HG03432 (cell line): ENCODE measurements at regions not wholly inside any gene's neighbourhood (a gene's known extent, or its start where the extent isn't known, plus 50 kb on each side); places are given as distances from the start of the nearest gene placed in this dataset.
"Not testable (repeated sequence)": the region's sequence is repeated elsewhere in the genome, so short reads cannot be mapped to it uniquely, and the experiment has no call there.

Source experiments
- ATAC-seq: cut with Tn5 transposase; IDR thresholded peaks from one replicate; pipeline ENCODE4 v1.9.1; 2021; ENCODE audit warnings: mild to moderate bottlenecking, moderate library complexity; ENCODE audit not compliant: unreplicated experiment

GRCh38 chr1:157270705-157271274 lies 132.6 kb upstream of the ETV3 start:
- ATAC-seq: no peak

GRCh38 chr1:157269656-157270375 lies 131.6 kb upstream of the ETV3 start:
- peak; percentile 81 for ATAC-seq

GRCh38 chr1:157262891-157263290 lies 124.7 kb upstream of the ETV3 start:
- ATAC-seq: no peak

- no peak for ATAC-seq
Observed at GRCh38 chr1:157262422-157262821, 124.2 kb upstream of the ETV3 start.

- not testable (repeated sequence) for ATAC-seq
Observed at GRCh38 chr1:157255891-157256290, 117.7 kb upstream of the ETV3 start.

GRCh38 chr1:157254183-157254582 lies 116.0 kb upstream of the ETV3 start:
- not testable (repeated sequence) for ATAC-seq

GRCh38 chr1:157252473-157252872 lies 114.3 kb upstream of the ETV3 start:
- ATAC-seq: no peak

GRCh38 chr1:157249739-157250138 lies 111.5 kb upstream of the ETV3 start:
- peak; percentile 6 for ATAC-seq

- ATAC-seq: peak; percentile 76
Observed at GRCh38 chr1:157249326-157249725, 111.1 kb upstream of the ETV3 start.

GRCh38 chr1:157247764-157248049 lies 109.5 kb upstream of the ETV3 start:
- ATAC-seq: not testable (repeated sequence)

GRCh38 chr1:157247005-157247763 lies 109.0 kb upstream of the ETV3 start:
- ATAC-seq: no peak

- no peak for ATAC-seq
Observed at GRCh38 chr1:157245823-157246222, 107.6 kb upstream of the ETV3 start.

- no peak for ATAC-seq
Observed at GRCh38 chr1:157241185-157241538, 103.0 kb upstream of the ETV3 start.

- peak; percentile 69 for ATAC-seq
Observed at GRCh38 chr1:157240495-157241184, 102.4 kb upstream of the ETV3 start.

- peak; percentile 3 for ATAC-seq
Observed at GRCh38 chr1:157239936-157240335, 101.7 kb upstream of the ETV3 start.

GRCh38 chr1:157238585-157238984 lies 100.4 kb upstream of the ETV3 start:
- no peak for ATAC-seq

- ATAC-seq: no peak
Observed at GRCh38 chr1:157237981-157238380, 99.8 kb upstream of the ETV3 start.

- ATAC-seq: no peak
Observed at GRCh38 chr1:157237522-157237921, 99.3 kb upstream of the ETV3 start.

- no peak for ATAC-seq
Observed at GRCh38 chr1:157236072-157236471, 97.9 kb upstream of the ETV3 start.

GRCh38 chr1:157235307-157235706 lies 97.1 kb upstream of the ETV3 start:
- no peak for ATAC-seq

- no peak for ATAC-seq
Observed at GRCh38 chr1:157234705-157235273, 96.6 kb upstream of the ETV3 start.
